H1 (cell line): ENCODE measurements at regions not wholly inside any gene's neighbourhood (a gene's known extent, or its start where the extent isn't known, plus 50 kb on each side); places are given as distances from the start of the nearest gene placed in this dataset.

Source experiments
- CTCF ChIA-PET: fragments of 300-600 bp; sonication (Branson Sonifier 250); formaldehyde crosslinking; loops from one replicate; lab custom pipeline; 2021; ENCODE audit not compliant: partially characterized antibody; lab: Charles Lee
- POLR2A ChIA-PET: fragments of 300-600 bp; sonication (Branson Sonifier 250); formaldehyde crosslinking; loops from one replicate; lab custom pipeline; 2021; ENCODE audit warnings: inconsistent platforms; ENCODE audit not compliant: partially characterized antibody; lab: Charles Lee
- DNase-seq, 2 experiments: peaks; one replicate each; pipeline versions ENCODE4 v3.0.0 to v3.0.0-alpha.2; 2010 to 2022; ENCODE audit warnings: low spot score in 2 of 2, low read depth in 1 of 2, mixed read lengths in 1 of 2
- FAIRE-seq: peaks from 2 replicates; lab custom pipeline; 2011; peaks lifted over from hg19 to GRCh38; lab: Jason Lieb, UNC
- H2AFZ ChIP-seq: 2 replicates; pipeline ENCODE4 v1.8.1; 2012; ENCODE audit warnings: low read length, inconsistent platforms
- H2AK5ac ChIP-seq: 2 replicates; pipeline ENCODE4 v1.6.1; 2013; ENCODE audit warnings: low read depth, low read length
- H2BK120ac ChIP-seq: replicated peaks from 2 replicates; pipeline ENCODE3; 2013; ENCODE audit warnings: low read depth, low read length, inconsistent platforms
- H2BK12ac ChIP-seq: 2 replicates; pipeline ENCODE4 v1.6.1; 2013; ENCODE audit warnings: low read depth, low read length
- H2BK15ac ChIP-seq: 2 replicates; pipeline ENCODE4 v1.6.1; 2013; ENCODE audit warnings: low read length
- H2BK20ac ChIP-seq: 2 replicates; pipeline ENCODE4 v1.6.1; 2013; ENCODE audit warnings: low read length
- H2BK5ac ChIP-seq: 2 replicates; pipeline ENCODE4 v1.6.1; 2013; ENCODE audit warnings: low read depth, low read length
- H3K14ac ChIP-seq: 2 replicates; pipeline ENCODE4 v1.6.1; 2013; ENCODE audit warnings: inconsistent platforms; ENCODE audit not compliant: insufficient read length
- H3K18ac ChIP-seq: 2 replicates; pipeline ENCODE4 v1.6.1; 2013; ENCODE audit warnings: low read length; ENCODE audit errors: extremely low read depth
- H3K23ac ChIP-seq: 2 replicates; pipeline ENCODE4 v1.6.1; 2013; ENCODE audit warnings: inconsistent platforms; ENCODE audit not compliant: insufficient read length
- H3K23me2 ChIP-seq: 2 replicates; pipeline ENCODE4 v1.6.1; 2013; ENCODE audit warnings: low read depth, low read length
- H3K27ac ChIP-seq: 2 replicates; pipeline ENCODE4 v1.6.1; 2011; ENCODE audit warnings: low read depth, low read length, inconsistent platforms
- H3K27me3 ChIP-seq, 4 experiments: replicated peaks in 1 of 4; 1 replicate in 1 of 4; 2 replicates in 3 of 4; pipeline versions ENCODE4 v1.6.1 to v1.8.1; 2011 to 2013; ENCODE audit warnings: low read length in 3 of 4, mild to moderate bottlenecking in 3 of 4, inconsistent platforms in 2 of 4, mixed read lengths in 2 of 4, moderate library complexity in 1 of 4; ENCODE audit not compliant: control insufficient read depth in 3 of 4, insufficient read depth in 3 of 4; ENCODE audit errors: extremely low read depth in 1 of 4
- H3K36me3 ChIP-seq, 4 experiments: 2 replicates each; pipeline versions ENCODE4 v1.6.1 to v1.8.1; 2011 to 2013; ENCODE audit warnings: mild to moderate bottlenecking in 4 of 4, low read length in 3 of 4, moderate library complexity in 2 of 4, control low read depth in 1 of 4, inconsistent platforms in 1 of 4; ENCODE audit not compliant: insufficient read depth in 4 of 4, control insufficient read depth in 2 of 4
- H3K4ac ChIP-seq: replicated peaks from 2 replicates; pipeline ENCODE3; 2013; ENCODE audit warnings: low read length, low read depth, mixed read lengths, inconsistent platforms; ENCODE audit not compliant: insufficient read length
- H3K4me1 ChIP-seq, 4 experiments: replicated peaks in 1 of 4; 1 replicate in 1 of 4; 2 replicates in 3 of 4; pipeline versions ENCODE4 v1.6.1 to v1.8.1; 2011 to 2013; ENCODE audit warnings: low read length in 3 of 4, inconsistent platforms in 2 of 4, mixed read lengths in 1 of 4; ENCODE audit not compliant: insufficient read depth in 4 of 4, control insufficient read depth in 3 of 4
- H3K4me2 ChIP-seq, 2 experiments: 2 replicates each; pipeline versions ENCODE4 v1.6.1 to v1.8.1; 2011 to 2013; ENCODE audit warnings: low read depth in 2 of 2, low read length in 2 of 2, control low read depth in 1 of 2, inconsistent platforms in 1 of 2, mild to moderate bottlenecking in 1 of 2; ENCODE audit not compliant: insufficient read depth in 1 of 2
- H3K4me3 ChIP-seq, 4 experiments: fragments of 200-600, 300-600 bp in 1 of 4; sonication (generic), shearing (Covaris generic), sonication (Bioruptor Twin) in 1 of 4; 2 replicates each; pipeline versions ENCODE4 v1.5.1 to v1.8.1; 2011 to 2016; ENCODE audit warnings: low read length in 4 of 4, low read depth in 3 of 4, control low read depth in 2 of 4, inconsistent platforms in 2 of 4, mild to moderate bottlenecking in 2 of 4, mixed read lengths in 1 of 4, moderate library complexity in 1 of 4; ENCODE audit not compliant: insufficient read depth in 2 of 4; ENCODE audit errors: extremely low read depth in 1 of 4
- H3K56ac ChIP-seq: replicated peaks from 2 replicates; pipeline ENCODE3; 2013; ENCODE audit warnings: low read depth, mild to moderate bottlenecking, mixed read lengths, low read length, inconsistent platforms; ENCODE audit not compliant: insufficient read length
- H3K79me1 ChIP-seq: 2 replicates; pipeline ENCODE4 v1.6.1; 2013; ENCODE audit warnings: low read depth, low read length, control low read depth
- H3K79me2 ChIP-seq, 2 experiments: 2 replicates each; pipeline versions ENCODE4 v1.6.1 to v1.8.1; 2012 to 2013; ENCODE audit warnings: low read length in 2 of 2, mild to moderate bottlenecking in 2 of 2, inconsistent platforms in 1 of 2; ENCODE audit not compliant: insufficient read depth in 2 of 2, control insufficient read depth in 1 of 2
- H3K9ac ChIP-seq, 4 experiments: replicated peaks in 1 of 4; 1 replicate in 1 of 4; 2 replicates in 3 of 4; pipeline versions ENCODE4 v1.6.1 to v1.8.1; 2011 to 2013; ENCODE audit warnings: low read depth in 3 of 4, low read length in 3 of 4, control low read depth in 2 of 4, mild to moderate bottlenecking in 2 of 4, moderate library complexity in 2 of 4, inconsistent platforms in 1 of 4; ENCODE audit errors: extremely low read depth in 1 of 4
- H3K9me3 ChIP-seq, 2 experiments: 2 replicates each; pipeline versions ENCODE4 v1.6.1 to v1.8.1; 2012 to 2013; ENCODE audit warnings: mild to moderate bottlenecking in 2 of 2, moderate library complexity in 2 of 2, control low read depth in 1 of 2, inconsistent platforms in 1 of 2, low read depth in 1 of 2, low read length in 1 of 2, mixed read lengths in 1 of 2; ENCODE audit not compliant: insufficient read depth in 2 of 2
- H4K20me1 ChIP-seq, 2 experiments: replicated peaks in 1 of 2; 2 replicates each; pipeline versions ENCODE3 to v1.8.1; 2011 to 2013; ENCODE audit warnings: inconsistent platforms in 2 of 2, low read length in 2 of 2, mild to moderate bottlenecking in 1 of 2; ENCODE audit not compliant: insufficient read depth in 2 of 2, control insufficient read depth in 1 of 2
- H4K5ac ChIP-seq: 2 replicates; pipeline ENCODE4 v1.6.1; 2013; ENCODE audit warnings: low read length, low read depth, mixed read lengths, inconsistent platforms; ENCODE audit not compliant: insufficient read length
- H4K8ac ChIP-seq: 2 replicates; pipeline ENCODE4 v1.8.0; 2013; ENCODE audit warnings: mild to moderate bottlenecking, moderate library complexity, low read length, inconsistent platforms; ENCODE audit not compliant: insufficient read depth; ENCODE audit errors: extremely low read depth
- H4K91ac ChIP-seq: replicated peaks from 2 replicates; pipeline ENCODE3; 2013; ENCODE audit warnings: low read length, mixed read lengths, inconsistent platforms; ENCODE audit not compliant: insufficient read length
- ASH2L ChIP-seq: fragments of 200-600, 300-600 bp; sonication (generic); IDR thresholded peaks from one replicate; pipeline ENCODE4 v1.7.1; 2017; ENCODE audit warnings: low read length
- BACH1 ChIP-seq: IDR thresholded peaks from 2 replicates; pipeline ENCODE4 v1.6.1; 2012; ENCODE audit warnings: low read length, improper control_type of control experiment
- CBX8 ChIP-seq: fragments of 300-800, 300-1000 bp; sonication (generic); IDR thresholded peaks from 2 replicates; pipeline ENCODE4 v1.7.1; 2016; ENCODE audit warnings: low read depth, low read length, borderline replicate concordance
- JUN ChIP-seq: IDR thresholded peaks from 2 replicates; pipeline ENCODE4 v1.6.1; 2011; ENCODE audit warnings: low read depth, mild to moderate bottlenecking, improper control_type of control experiment, low read length
- NRF1 ChIP-seq: IDR thresholded peaks from 2 replicates; pipeline ENCODE4 v1.6.1; 2011; ENCODE audit warnings: mild to moderate bottlenecking, low read depth, low read length, improper control_type of control experiment
- RFX5 ChIP-seq: IDR thresholded peaks from 2 replicates; pipeline ENCODE4 v1.6.1; 2011; ENCODE audit warnings: low read depth, low read length, improper control_type of control experiment, borderline replicate concordance
- SP1 ChIP-seq: IDR thresholded peaks from 2 replicates; pipeline ENCODE4 v1.6.1; 2011; ENCODE audit warnings: low read depth, low read length
- TBP ChIP-seq: IDR thresholded peaks from 2 replicates; pipeline ENCODE4 v1.6.1; 2011; ENCODE audit warnings: low read depth, low read length, improper control_type of control experiment
- TEAD4 ChIP-seq: IDR thresholded peaks from 2 replicates; pipeline ENCODE4 v1.6.1; 2012; ENCODE audit warnings: low read depth, low read length, inconsistent platforms, mixed read lengths
- WGBS, 2 experiments: shearing (Covaris generic) in 1 of 2; methylation state at CpG; one replicate each; pipeline versions ENCODE4 v1.1.6 to v1.1.7; 2013 to 2015; ENCODE audit warnings: low lambda C conversion rate in 2 of 2, mixed read lengths in 2 of 2, inconsistent platforms in 1 of 2, low coverage in 1 of 2, missing lambda C conversion rate in 1 of 2; ENCODE audit not compliant: insufficient replicate concordance in 2 of 2, insufficient coverage in 1 of 2, insufficient read length in 1 of 2; ENCODE audit errors: extremely low coverage in 1 of 2, missing lambda C conversion rate in 1 of 2; 5-methylcytosine and 5-hydroxymethylcytosine counted together
- TF ChIP-seq, protein P1 (sequence below), 3 experiments: IDR thresholded peaks; 1 replicate in 2 of 3; 2 replicates in 1 of 3; pipeline versions ENCODE4 v1.5.1 to v1.6.1; 2011; ENCODE audit warnings: low read length in 3 of 3, mild to moderate bottlenecking in 3 of 3, inconsistent platforms in 2 of 3, low read depth in 1 of 3, moderate library complexity in 1 of 3; ENCODE audit not compliant: insufficient read depth in 1 of 3; ENCODE audit errors: control extremely low read depth in 1 of 3
- TF ChIP-seq, protein P2 (sequence below): IDR thresholded peaks from 2 replicates; pipeline ENCODE4 v1.6.1; 2011; ENCODE audit warnings: low read length, improper control_type of control experiment

DNA sequence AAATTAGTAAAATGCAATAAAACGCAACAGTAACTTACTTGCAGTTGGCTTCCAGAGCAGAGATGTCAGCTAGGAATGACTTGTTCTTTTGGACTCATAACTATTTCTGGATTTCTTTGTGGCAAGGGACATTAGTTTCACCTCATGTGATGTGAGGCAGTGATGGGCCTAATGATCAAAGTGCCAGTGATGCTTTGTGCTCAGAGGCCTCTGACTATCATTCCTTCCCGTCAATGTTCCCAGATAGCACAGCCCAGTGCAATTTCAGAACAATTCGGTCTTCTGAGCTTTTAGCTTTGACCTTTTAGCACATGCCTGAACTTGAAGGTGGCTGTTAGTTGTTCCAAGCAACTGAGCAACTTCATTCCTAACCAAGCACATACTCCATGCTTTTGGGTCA is 596.8 kb downstream of the TFAP2B start:
- H2AK5ac ChIP-seq = no peak overlapping the region
- H2BK12ac ChIP-seq = no peak overlapping the region
- TF ChIP-seq TBP (no peak), NRF1 (no peak), SP1 (no peak), BACH1 (no peak), JUN (no peak), ASH2L (no peak), RFX5 (no peak), TEAD4 (no peak), CBX8 (no peak)
- TF ChIP-seq, protein P1, sequence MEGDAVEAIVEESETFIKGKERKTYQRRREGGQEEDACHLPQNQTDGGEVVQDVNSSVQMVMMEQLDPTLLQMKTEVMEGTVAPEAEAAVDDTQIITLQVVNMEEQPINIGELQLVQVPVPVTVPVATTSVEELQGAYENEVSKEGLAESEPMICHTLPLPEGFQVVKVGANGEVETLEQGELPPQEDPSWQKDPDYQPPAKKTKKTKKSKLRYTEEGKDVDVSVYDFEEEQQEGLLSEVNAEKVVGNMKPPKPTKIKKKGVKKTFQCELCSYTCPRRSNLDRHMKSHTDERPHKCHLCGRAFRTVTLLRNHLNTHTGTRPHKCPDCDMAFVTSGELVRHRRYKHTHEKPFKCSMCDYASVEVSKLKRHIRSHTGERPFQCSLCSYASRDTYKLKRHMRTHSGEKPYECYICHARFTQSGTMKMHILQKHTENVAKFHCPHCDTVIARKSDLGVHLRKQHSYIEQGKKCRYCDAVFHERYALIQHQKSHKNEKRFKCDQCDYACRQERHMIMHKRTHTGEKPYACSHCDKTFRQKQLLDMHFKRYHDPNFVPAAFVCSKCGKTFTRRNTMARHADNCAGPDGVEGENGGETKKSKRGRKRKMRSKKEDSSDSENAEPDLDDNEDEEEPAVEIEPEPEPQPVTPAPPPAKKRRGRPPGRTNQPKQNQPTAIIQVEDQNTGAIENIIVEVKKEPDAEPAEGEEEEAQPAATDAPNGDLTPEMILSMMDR (IDR thresholded peaks at IDR 0.05; ENCODE audit: control extremely low read depth in 1 of 3, insufficient read depth in 1 of 3, low read depth in 1 of 3, low read length in 3 of 3) = no peak
- TF ChIP-seq, protein P2, sequence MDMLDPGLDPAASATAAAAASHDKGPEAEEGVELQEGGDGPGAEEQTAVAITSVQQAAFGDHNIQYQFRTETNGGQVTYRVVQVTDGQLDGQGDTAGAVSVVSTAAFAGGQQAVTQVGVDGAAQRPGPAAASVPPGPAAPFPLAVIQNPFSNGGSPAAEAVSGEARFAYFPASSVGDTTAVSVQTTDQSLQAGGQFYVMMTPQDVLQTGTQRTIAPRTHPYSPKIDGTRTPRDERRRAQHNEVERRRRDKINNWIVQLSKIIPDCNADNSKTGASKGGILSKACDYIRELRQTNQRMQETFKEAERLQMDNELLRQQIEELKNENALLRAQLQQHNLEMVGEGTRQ = no peak
- no peak overlapping the region for H3K14ac ChIP-seq
- no peaks in the 10 kb centered on the region for H3K23me2 ChIP-seq
- H3K9ac ChIP-seq = no peak overlapping the region
- H4K91ac ChIP-seq = no peak overlapping the region
- no peak overlapping the region for H3K27ac ChIP-seq
- H3K4me1 ChIP-seq = no peaks in the 10 kb centered on the region
- FAIRE-seq (no peak), DNase-seq (no peak)
- H2BK20ac ChIP-seq = no peak overlapping the region
- H3K27me3 ChIP-seq = no peaks in the 10 kb centered on the region
- WGBS, 2 experiments = 91% methylated on average over 3 of the region's 3 CpGs; no CpG with 5 or more reads in 1 of the 2 experiments
- no peak overlapping the region for H2BK5ac ChIP-seq
- H3K23ac ChIP-seq = no peak overlapping the region
- H3K36me3 ChIP-seq = no peaks in the 10 kb centered on the region
- H4K20me1 ChIP-seq = no peaks in the 10 kb centered on the region
- no peaks in the 10 kb centered on the region for H3K79me2 ChIP-seq
- H4K5ac ChIP-seq = no peak overlapping the region
- no peak overlapping the region for H3K56ac ChIP-seq
- CTCF ChIA-PET = no interaction called here
- no peak overlapping the region for H4K8ac ChIP-seq
- H3K9me3 ChIP-seq = no peaks in the 10 kb centered on the region
- H2BK120ac ChIP-seq = no peak overlapping the region
- H3K79me1 ChIP-seq = no peaks in the 10 kb centered on the region
- no peak overlapping the region for H3K18ac ChIP-seq
- H3K4ac ChIP-seq = no peak overlapping the region
- H3K4me3 ChIP-seq = no peak overlapping the region
- POLR2A ChIA-PET = no interaction called here
- H2AFZ ChIP-seq = no peak overlapping the region
- no peak overlapping the region for H2BK15ac ChIP-seq
- H3K4me2 ChIP-seq = no peak overlapping the region
